ENCODE measurements at regions not wholly inside any gene's neighbourhood (a gene's known extent, or its start where the extent isn't known, plus 50 kb on each side); places are given as distances from the start of the nearest gene placed in this dataset.

DNA sequence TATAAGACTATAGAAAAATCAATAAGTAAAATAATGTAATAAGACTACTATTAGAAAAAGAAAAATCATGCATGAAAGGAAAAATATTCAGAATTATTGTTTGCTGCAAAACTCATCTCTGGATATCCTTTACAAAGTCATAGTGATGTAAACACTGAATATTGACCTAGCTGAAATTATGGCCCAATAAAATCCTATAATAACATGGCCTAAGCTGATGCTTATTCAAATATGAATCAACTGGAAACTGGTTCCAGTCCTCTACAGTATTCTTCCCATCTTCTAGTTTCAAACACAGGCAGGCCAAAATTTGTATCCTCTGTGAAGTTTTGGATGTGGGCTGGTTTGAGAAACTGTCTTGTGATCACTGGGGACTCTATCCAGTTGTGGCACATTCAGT lies 134.5 kb downstream of the CNTN3 start:
- TF ChIP-seq, protein P1, sequence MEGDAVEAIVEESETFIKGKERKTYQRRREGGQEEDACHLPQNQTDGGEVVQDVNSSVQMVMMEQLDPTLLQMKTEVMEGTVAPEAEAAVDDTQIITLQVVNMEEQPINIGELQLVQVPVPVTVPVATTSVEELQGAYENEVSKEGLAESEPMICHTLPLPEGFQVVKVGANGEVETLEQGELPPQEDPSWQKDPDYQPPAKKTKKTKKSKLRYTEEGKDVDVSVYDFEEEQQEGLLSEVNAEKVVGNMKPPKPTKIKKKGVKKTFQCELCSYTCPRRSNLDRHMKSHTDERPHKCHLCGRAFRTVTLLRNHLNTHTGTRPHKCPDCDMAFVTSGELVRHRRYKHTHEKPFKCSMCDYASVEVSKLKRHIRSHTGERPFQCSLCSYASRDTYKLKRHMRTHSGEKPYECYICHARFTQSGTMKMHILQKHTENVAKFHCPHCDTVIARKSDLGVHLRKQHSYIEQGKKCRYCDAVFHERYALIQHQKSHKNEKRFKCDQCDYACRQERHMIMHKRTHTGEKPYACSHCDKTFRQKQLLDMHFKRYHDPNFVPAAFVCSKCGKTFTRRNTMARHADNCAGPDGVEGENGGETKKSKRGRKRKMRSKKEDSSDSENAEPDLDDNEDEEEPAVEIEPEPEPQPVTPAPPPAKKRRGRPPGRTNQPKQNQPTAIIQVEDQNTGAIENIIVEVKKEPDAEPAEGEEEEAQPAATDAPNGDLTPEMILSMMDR (IDR thresholded peaks at IDR 0.05) = no peak
- no peaks in the 10 kb centered on the region for H3K36me3 ChIP-seq (ENCODE audit: insufficient read depth in 1 of 2, low read depth in 1 of 2)
- ATAC-seq (no peak), DNase-seq (no peak)
- intact Hi-C loops (cut with DNase I) = no loop called here
- no peak overlapping the region for H3K4me3 ChIP-seq
- H3K9me3 ChIP-seq = no peaks in the 10 kb centered on the region
- no peak overlapping the region for H3K27ac ChIP-seq
- H3K27me3 ChIP-seq (ENCODE audit: insufficient read depth in 3 of 3, low read length in 2 of 3) = no peaks in the 10 kb centered on the region
- H3K4me1 ChIP-seq = no peaks in the 10 kb centered on the region

DNA sequence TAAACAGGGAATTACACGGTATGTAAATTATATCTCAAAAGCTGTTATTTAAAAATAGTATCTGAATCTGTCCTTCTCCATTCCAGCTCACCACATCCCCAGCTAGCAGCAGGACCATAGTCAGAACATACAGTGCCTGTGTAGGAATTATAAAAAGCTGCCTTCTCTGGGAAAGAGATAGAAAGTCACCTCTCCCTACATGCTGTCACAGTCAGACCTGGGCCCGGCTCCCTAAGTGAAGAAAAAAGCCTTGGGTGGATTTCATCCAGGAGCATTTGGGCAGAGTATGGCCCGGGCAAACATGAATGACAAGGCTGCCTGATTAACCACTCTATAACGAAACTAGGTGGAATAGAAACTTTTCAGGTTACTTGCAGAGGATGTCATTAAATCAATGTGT lies 144.1 kb downstream of the CNTN3 start:
- TF ChIP-seq, protein P1 (IDR thresholded peaks at IDR 0.05) = no peak
- ATAC-seq (no peak), DNase-seq (no peak)
- Histone ChIP-seq H3K27ac (no peak overlapping the region), H3K4me1 (no peaks in the 10 kb centered on the region), H3K27me3 (ENCODE audit: insufficient read depth in 3 of 3, low read length in 2 of 3) (no peaks in the 10 kb centered on the region), H3K9me3 (no peaks in the 10 kb centered on the region), H3K4me3 (no peak overlapping the region), H3K36me3 (ENCODE audit: insufficient read depth in 1 of 2, low read depth in 1 of 2) (no peaks in the 10 kb centered on the region)
- intact Hi-C loops (cut with DNase I) = no loop called here
- WGBS, 3 donors = 73 to 81% (median 74%) methylated on average over 4 of the region's 4 CpGs

DNA sequence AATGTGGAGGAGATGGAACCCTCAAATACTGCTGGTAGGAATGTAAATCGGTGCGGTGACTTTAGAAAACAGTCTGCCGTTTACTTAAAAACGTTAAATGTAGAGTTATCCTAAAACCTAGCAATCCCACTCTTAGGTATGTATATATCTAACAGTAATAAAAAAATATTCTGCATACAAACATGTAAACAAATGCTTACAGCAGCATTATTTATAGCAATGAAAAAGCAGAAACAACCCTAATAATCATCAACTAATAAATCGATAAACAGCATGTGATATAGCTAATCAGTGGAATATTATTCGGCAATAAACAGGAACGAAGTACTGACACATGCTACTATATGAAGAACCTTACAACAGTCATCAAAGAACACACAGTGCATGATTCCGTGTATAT lies 144.7 kb downstream of the CNTN3 start:
- intact Hi-C loops (cut with DNase I) = no loop called here
- DNase-seq (no peak), ATAC-seq (no peak)
- Histone ChIP-seq H3K9me3 (no peaks in the 10 kb centered on the region), H3K4me1 (no peaks in the 10 kb centered on the region), H3K27ac (no peak overlapping the region), H3K36me3 (ENCODE audit: insufficient read depth in 1 of 2, low read depth in 1 of 2) (no peaks in the 10 kb centered on the region), H3K27me3 (ENCODE audit: insufficient read depth in 3 of 3, low read length in 2 of 3) (no peaks in the 10 kb centered on the region), H3K4me3 (no peak overlapping the region)
- 94 to 96% (median 94%) methylated on average over 8 of the region's 8 CpGs for WGBS, 3 donors
- TF ChIP-seq, protein P1 (IDR thresholded peaks at IDR 0.05) = no peak

DNA sequence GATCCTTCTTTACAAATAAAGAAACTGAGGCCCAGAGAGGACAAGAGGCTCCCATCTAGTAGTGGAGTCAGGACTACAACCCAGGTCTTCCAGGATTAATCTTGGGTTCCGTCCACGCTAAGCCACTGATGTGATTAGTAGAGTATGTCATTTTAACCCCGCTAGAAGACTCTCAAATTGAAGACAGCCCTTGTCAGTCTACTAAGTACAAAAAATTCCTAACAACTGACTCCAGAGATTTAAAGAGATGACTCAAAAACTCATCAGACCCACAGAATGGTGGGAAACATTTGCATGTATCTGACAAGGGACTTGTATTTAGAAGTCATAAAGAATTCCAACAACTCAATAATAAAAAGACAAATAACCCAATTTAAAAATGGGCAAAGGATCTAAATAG lies 145.3 kb downstream of the CNTN3 start:
- no peaks in the 10 kb centered on the region for H3K4me1 ChIP-seq
- H3K36me3 ChIP-seq (ENCODE audit: insufficient read depth in 1 of 2, low read depth in 1 of 2) = no peaks in the 10 kb centered on the region
- H3K27me3 ChIP-seq (ENCODE audit: insufficient read depth in 3 of 3, low read length in 2 of 3) = no peaks in the 10 kb centered on the region
- intact Hi-C loops (cut with DNase I) = no loop called here
- DNase-seq (no peak), ATAC-seq (no peak)
- TF ChIP-seq, protein P1 (IDR thresholded peaks at IDR 0.05) = no peak
- no peaks in the 10 kb centered on the region for H3K9me3 ChIP-seq
- H3K27ac ChIP-seq = no peak overlapping the region
- WGBS, 3 donors = 83 to 94% (median 89%) methylated on average over 3 of the region's 3 CpGs
- no peak overlapping the region for H3K4me3 ChIP-seq

DNA sequence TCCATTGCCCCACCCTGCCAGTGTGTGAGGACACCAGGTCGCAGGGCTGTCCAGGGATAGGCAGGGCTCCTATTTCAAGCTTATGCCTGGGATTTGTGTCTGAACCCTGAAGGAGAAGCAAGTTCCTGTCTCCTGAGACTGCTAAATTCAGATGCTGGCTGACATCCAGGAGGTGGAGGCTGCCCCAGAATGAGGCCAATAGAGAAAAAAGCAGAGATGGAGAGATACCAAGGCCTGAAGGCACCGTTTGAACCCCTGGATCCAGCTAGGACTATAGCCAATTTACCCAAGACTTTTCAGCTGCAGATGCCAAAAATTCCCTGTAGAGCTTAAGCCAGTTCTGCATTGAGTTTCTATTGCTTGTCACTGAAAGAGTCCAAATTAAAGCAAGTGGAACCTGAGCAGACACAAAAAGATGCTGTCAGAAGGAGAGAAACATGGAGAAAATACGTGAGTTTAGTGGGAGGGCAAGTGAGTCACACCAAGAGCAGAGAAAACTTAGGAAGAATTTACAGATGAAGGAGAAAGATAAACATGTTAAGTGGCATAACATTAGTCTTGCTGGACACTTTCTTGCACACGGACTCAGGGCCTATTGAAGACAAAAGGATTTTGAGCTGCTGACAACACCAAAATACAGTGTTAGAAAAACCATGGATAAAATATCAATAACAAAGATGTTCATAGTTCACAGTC lies 148.6 kb downstream of the CNTN3 start:
- WGBS, 3 donors = 19 to 30% (median 20%) methylated on average over 4 of the region's 4 CpGs
- ATAC-seq (no peak), DNase-seq (peak in 1 of 2 donors; percentile 26)

More for the DNA sequence above, 148.6 kb downstream of the CNTN3 start:
- H3K27ac ChIP-seq = no peak overlapping the region
- intact Hi-C loops (cut with DNase I) = no loop called here
- no peaks in the 10 kb centered on the region for H3K9me3 ChIP-seq
- no peak overlapping the region for H3K4me3 ChIP-seq
- H3K4me1 ChIP-seq = no peaks in the 10 kb centered on the region
- H3K36me3 ChIP-seq (ENCODE audit: insufficient read depth in 1 of 2, low read depth in 1 of 2) = no peaks in the 10 kb centered on the region
- H3K27me3 ChIP-seq (ENCODE audit: insufficient read depth in 3 of 3, low read length in 2 of 3) = no peaks in the 10 kb centered on the region
- TF ChIP-seq, protein P1 (IDR thresholded peaks at IDR 0.05) = no peak

Data from psoas muscle (tissue), 7 donors.